H1 (cell line): ENCODE measurements at regions not wholly inside any gene's neighbourhood (a gene's known extent, or its start where the extent isn't known, plus 50 kb on each side); places are given as distances from the start of the nearest gene placed in this dataset.

Experiments
- CTCF ChIA-PET: fragments of 300-600 bp; sonication (Branson Sonifier 250); formaldehyde crosslinking; loops from one replicate; lab custom pipeline; 2021; ENCODE audit not compliant: partially characterized antibody; lab: Charles Lee
- POLR2A ChIA-PET: fragments of 300-600 bp; sonication (Branson Sonifier 250); formaldehyde crosslinking; loops from one replicate; lab custom pipeline; 2021; ENCODE audit warnings: inconsistent platforms; ENCODE audit not compliant: partially characterized antibody; lab: Charles Lee
- DNase-seq, 2 experiments: peaks; one replicate each; pipeline versions ENCODE4 v3.0.0 to v3.0.0-alpha.2; 2010 to 2022; ENCODE audit warnings: low spot score in 2 of 2, low read depth in 1 of 2, mixed read lengths in 1 of 2
- FAIRE-seq: peaks from 2 replicates; lab custom pipeline; 2011; peaks lifted over from hg19 to GRCh38; lab: Jason Lieb, UNC
- H2AFZ ChIP-seq: 2 replicates; pipeline ENCODE4 v1.8.1; 2012; ENCODE audit warnings: low read length, inconsistent platforms
- H2AK5ac ChIP-seq: 2 replicates; pipeline ENCODE4 v1.6.1; 2013; ENCODE audit warnings: low read depth, low read length
- H2BK120ac ChIP-seq: replicated peaks from 2 replicates; pipeline ENCODE3; 2013; ENCODE audit warnings: low read depth, low read length, inconsistent platforms
- H2BK12ac ChIP-seq: 2 replicates; pipeline ENCODE4 v1.6.1; 2013; ENCODE audit warnings: low read depth, low read length
- H2BK15ac ChIP-seq: 2 replicates; pipeline ENCODE4 v1.6.1; 2013; ENCODE audit warnings: low read length
- H2BK20ac ChIP-seq: 2 replicates; pipeline ENCODE4 v1.6.1; 2013; ENCODE audit warnings: low read length
- H2BK5ac ChIP-seq: 2 replicates; pipeline ENCODE4 v1.6.1; 2013; ENCODE audit warnings: low read depth, low read length
- H3K14ac ChIP-seq: 2 replicates; pipeline ENCODE4 v1.6.1; 2013; ENCODE audit warnings: inconsistent platforms; ENCODE audit not compliant: insufficient read length
- H3K18ac ChIP-seq: 2 replicates; pipeline ENCODE4 v1.6.1; 2013; ENCODE audit warnings: low read length; ENCODE audit errors: extremely low read depth
- H3K23ac ChIP-seq: 2 replicates; pipeline ENCODE4 v1.6.1; 2013; ENCODE audit warnings: inconsistent platforms; ENCODE audit not compliant: insufficient read length
- H3K23me2 ChIP-seq: 2 replicates; pipeline ENCODE4 v1.6.1; 2013; ENCODE audit warnings: low read depth, low read length
- H3K27ac ChIP-seq: 2 replicates; pipeline ENCODE4 v1.6.1; 2011; ENCODE audit warnings: low read depth, low read length, inconsistent platforms
- H3K27me3 ChIP-seq, 4 experiments: replicated peaks in 1 of 4; 1 replicate in 1 of 4; 2 replicates in 3 of 4; pipeline versions ENCODE4 v1.6.1 to v1.8.1; 2011 to 2013; ENCODE audit warnings: low read length in 3 of 4, mild to moderate bottlenecking in 3 of 4, inconsistent platforms in 2 of 4, mixed read lengths in 2 of 4, moderate library complexity in 1 of 4; ENCODE audit not compliant: control insufficient read depth in 3 of 4, insufficient read depth in 3 of 4; ENCODE audit errors: extremely low read depth in 1 of 4
- H3K36me3 ChIP-seq, 4 experiments: 2 replicates each; pipeline versions ENCODE4 v1.6.1 to v1.8.1; 2011 to 2013; ENCODE audit warnings: mild to moderate bottlenecking in 4 of 4, low read length in 3 of 4, moderate library complexity in 2 of 4, control low read depth in 1 of 4, inconsistent platforms in 1 of 4; ENCODE audit not compliant: insufficient read depth in 4 of 4, control insufficient read depth in 2 of 4
- H3K4ac ChIP-seq: replicated peaks from 2 replicates; pipeline ENCODE3; 2013; ENCODE audit warnings: low read length, low read depth, mixed read lengths, inconsistent platforms; ENCODE audit not compliant: insufficient read length
- H3K4me1 ChIP-seq, 4 experiments: replicated peaks in 1 of 4; 1 replicate in 1 of 4; 2 replicates in 3 of 4; pipeline versions ENCODE4 v1.6.1 to v1.8.1; 2011 to 2013; ENCODE audit warnings: low read length in 3 of 4, inconsistent platforms in 2 of 4, mixed read lengths in 1 of 4; ENCODE audit not compliant: insufficient read depth in 4 of 4, control insufficient read depth in 3 of 4
- H3K4me2 ChIP-seq, 2 experiments: 2 replicates each; pipeline versions ENCODE4 v1.6.1 to v1.8.1; 2011 to 2013; ENCODE audit warnings: low read depth in 2 of 2, low read length in 2 of 2, control low read depth in 1 of 2, inconsistent platforms in 1 of 2, mild to moderate bottlenecking in 1 of 2; ENCODE audit not compliant: insufficient read depth in 1 of 2
- H3K4me3 ChIP-seq, 4 experiments: fragments of 200-600, 300-600 bp in 1 of 4; sonication (generic), shearing (Covaris generic), sonication (Bioruptor Twin) in 1 of 4; 2 replicates each; pipeline versions ENCODE4 v1.5.1 to v1.8.1; 2011 to 2016; ENCODE audit warnings: low read length in 4 of 4, low read depth in 3 of 4, control low read depth in 2 of 4, inconsistent platforms in 2 of 4, mild to moderate bottlenecking in 2 of 4, mixed read lengths in 1 of 4, moderate library complexity in 1 of 4; ENCODE audit not compliant: insufficient read depth in 2 of 4; ENCODE audit errors: extremely low read depth in 1 of 4
- H3K56ac ChIP-seq: replicated peaks from 2 replicates; pipeline ENCODE3; 2013; ENCODE audit warnings: low read depth, mild to moderate bottlenecking, mixed read lengths, low read length, inconsistent platforms; ENCODE audit not compliant: insufficient read length
- H3K79me1 ChIP-seq: 2 replicates; pipeline ENCODE4 v1.6.1; 2013; ENCODE audit warnings: low read depth, low read length, control low read depth
- H3K79me2 ChIP-seq, 2 experiments: 2 replicates each; pipeline versions ENCODE4 v1.6.1 to v1.8.1; 2012 to 2013; ENCODE audit warnings: low read length in 2 of 2, mild to moderate bottlenecking in 2 of 2, inconsistent platforms in 1 of 2; ENCODE audit not compliant: insufficient read depth in 2 of 2, control insufficient read depth in 1 of 2
- H3K9ac ChIP-seq, 4 experiments: replicated peaks in 1 of 4; 1 replicate in 1 of 4; 2 replicates in 3 of 4; pipeline versions ENCODE4 v1.6.1 to v1.8.1; 2011 to 2013; ENCODE audit warnings: low read depth in 3 of 4, low read length in 3 of 4, control low read depth in 2 of 4, mild to moderate bottlenecking in 2 of 4, moderate library complexity in 2 of 4, inconsistent platforms in 1 of 4; ENCODE audit errors: extremely low read depth in 1 of 4
- H3K9me3 ChIP-seq, 2 experiments: 2 replicates each; pipeline versions ENCODE4 v1.6.1 to v1.8.1; 2012 to 2013; ENCODE audit warnings: mild to moderate bottlenecking in 2 of 2, moderate library complexity in 2 of 2, control low read depth in 1 of 2, inconsistent platforms in 1 of 2, low read depth in 1 of 2, low read length in 1 of 2, mixed read lengths in 1 of 2; ENCODE audit not compliant: insufficient read depth in 2 of 2
- H4K20me1 ChIP-seq, 2 experiments: replicated peaks in 1 of 2; 2 replicates each; pipeline versions ENCODE3 to v1.8.1; 2011 to 2013; ENCODE audit warnings: inconsistent platforms in 2 of 2, low read length in 2 of 2, mild to moderate bottlenecking in 1 of 2; ENCODE audit not compliant: insufficient read depth in 2 of 2, control insufficient read depth in 1 of 2
- H4K5ac ChIP-seq: 2 replicates; pipeline ENCODE4 v1.6.1; 2013; ENCODE audit warnings: low read length, low read depth, mixed read lengths, inconsistent platforms; ENCODE audit not compliant: insufficient read length
- H4K8ac ChIP-seq: 2 replicates; pipeline ENCODE4 v1.8.0; 2013; ENCODE audit warnings: mild to moderate bottlenecking, moderate library complexity, low read length, inconsistent platforms; ENCODE audit not compliant: insufficient read depth; ENCODE audit errors: extremely low read depth
- H4K91ac ChIP-seq: replicated peaks from 2 replicates; pipeline ENCODE3; 2013; ENCODE audit warnings: low read length, mixed read lengths, inconsistent platforms; ENCODE audit not compliant: insufficient read length
- CHD1 ChIP-seq: IDR thresholded peaks from 2 replicates; pipeline ENCODE4 v1.6.1; 2012; ENCODE audit warnings: low read depth, low read length, improper control_type of control experiment
- CHD2 ChIP-seq: IDR thresholded peaks from 2 replicates; pipeline ENCODE4 v1.6.1; 2012; ENCODE audit warnings: low read length, improper control_type of control experiment
- CTBP2 ChIP-seq: IDR thresholded peaks from 2 replicates; pipeline ENCODE4 v1.7.0; 2011; ENCODE audit warnings: borderline replicate concordance, mild to moderate bottlenecking, moderate library complexity, mixed read lengths, low read length; ENCODE audit not compliant: insufficient read depth, insufficient read length
- E2F6 ChIP-seq: IDR thresholded peaks from 2 replicates; pipeline ENCODE4 v1.6.1; 2012; ENCODE audit warnings: inconsistent platforms
- FOSL1 ChIP-seq: IDR thresholded peaks from 2 replicates; pipeline ENCODE4 v1.6.1; 2011; ENCODE audit warnings: mild to moderate bottlenecking, low read depth, low read length, moderate library complexity; ENCODE audit not compliant: insufficient read depth
- HDAC6 ChIP-seq: IDR thresholded peaks from one replicate; pipeline ENCODE4 v1.7.1; 2012; ENCODE audit warnings: low read depth, mild to moderate bottlenecking, inconsistent platforms, low read length, moderate library complexity
- KDM5A ChIP-seq: fragments of 200-600 bp; IDR thresholded peaks from 2 replicates; pipeline ENCODE4 v1.7.1; 2012; ENCODE audit warnings: mild to moderate bottlenecking, low read length, inconsistent platforms, mixed read lengths
- MAFK ChIP-seq: IDR thresholded peaks from 2 replicates; pipeline ENCODE4 v1.6.1; 2012; ENCODE audit warnings: low read depth, mild to moderate bottlenecking, improper control_type of control experiment, low read length
- NRF1 ChIP-seq: IDR thresholded peaks from 2 replicates; pipeline ENCODE4 v1.6.1; 2011; ENCODE audit warnings: mild to moderate bottlenecking, low read depth, low read length, improper control_type of control experiment
- POLR2AphosphoS5 ChIP-seq: IDR thresholded peaks from 2 replicates; pipeline ENCODE4 v1.6.1; 2011; ENCODE audit warnings: low read depth, low read length
- RAD21 ChIP-seq, 2 experiments: IDR thresholded peaks in 1 of 2; conservative IDR thresholded peaks in 1 of 2; 2 replicates each; pipeline ENCODE4 v1.6.1; 2011; ENCODE audit warnings: low read depth in 2 of 2, low read length in 2 of 2, improper control_type of control experiment in 1 of 2, inconsistent platforms in 1 of 2, mild to moderate bottlenecking in 1 of 2, moderate library complexity in 1 of 2
- SAP30 ChIP-seq: fragments of 300-600 bp; sonication (generic); IDR thresholded peaks from 2 replicates; pipeline ENCODE4 v1.7.1; 2012; ENCODE audit warnings: low read length, moderate library complexity, mild to moderate bottlenecking, inconsistent platforms; ENCODE audit not compliant: insufficient read depth, insufficient replicate concordance
- SP2 ChIP-seq: IDR thresholded peaks from 2 replicates; pipeline ENCODE4 v1.6.1; 2012; ENCODE audit warnings: mild to moderate bottlenecking, low read length, inconsistent platforms
- SP4 ChIP-seq: IDR thresholded peaks from 2 replicates; pipeline ENCODE4 v1.6.1; 2012; ENCODE audit warnings: low read length, inconsistent platforms
- TEAD4 ChIP-seq: IDR thresholded peaks from 2 replicates; pipeline ENCODE4 v1.6.1; 2012; ENCODE audit warnings: low read depth, low read length, inconsistent platforms, mixed read lengths
- YY1 ChIP-seq: IDR thresholded peaks from 2 replicates; pipeline ENCODE4 v1.6.1; 2011; ENCODE audit warnings: low read depth, mild to moderate bottlenecking, low read length
- WGBS, 2 experiments: shearing (Covaris generic) in 1 of 2; methylation state at CpG; one replicate each; pipeline versions ENCODE4 v1.1.6 to v1.1.7; 2013 to 2015; ENCODE audit warnings: low lambda C conversion rate in 2 of 2, mixed read lengths in 2 of 2, inconsistent platforms in 1 of 2, low coverage in 1 of 2, missing lambda C conversion rate in 1 of 2; ENCODE audit not compliant: insufficient replicate concordance in 2 of 2, insufficient coverage in 1 of 2, insufficient read length in 1 of 2; ENCODE audit errors: extremely low coverage in 1 of 2, missing lambda C conversion rate in 1 of 2; 5-methylcytosine and 5-hydroxymethylcytosine counted together

GRCh38 chr4:165604181-165604580 is 225.4 kb downstream of the CPE start:
- Histone ChIP-seq H3K4me1 (no peaks in the 10 kb centered on the region), H2BK12ac (no peak overlapping the region), H3K4me2 (no peak overlapping the region), H3K27me3 (no peaks in the 10 kb centered on the region), H2BK120ac (no peak overlapping the region), H4K5ac (no peak overlapping the region), H3K56ac (no peak overlapping the region), H2AK5ac (no peak overlapping the region), H4K91ac (no peak overlapping the region), H3K14ac (no peak overlapping the region), H4K20me1 (no peaks in the 10 kb centered on the region), H3K23ac (no peak overlapping the region), H3K9me3 (no peaks in the 10 kb centered on the region), H3K4ac (no peak overlapping the region), H3K36me3 (no peaks in the 10 kb centered on the region), H2BK15ac (no peak overlapping the region), H3K18ac (no peak overlapping the region), H3K23me2 (no peaks in the 10 kb centered on the region), H2BK20ac (no peak overlapping the region), H3K4me3 (no peak overlapping the region), H2BK5ac (no peak overlapping the region), H3K79me1 (no peaks in the 10 kb centered on the region), H3K9ac (no peak overlapping the region), H2AFZ (no peak overlapping the region), H3K27ac (no peak overlapping the region), H4K8ac (no peak overlapping the region), H3K79me2 (no peaks in the 10 kb centered on the region)
- CTCF ChIA-PET, result no interaction called here
- POLR2A ChIA-PET, result no interaction called here
- no peak for DNase-seq
- FAIRE-seq, result no peak
- WGBS, 2 experiments, result 90% methylated on average over 2 of the region's 2 CpGs; no CpG with 5 or more reads in 1 of the 2 experiments
- no peak for TF ChIP-seq MAFK
- no peak for TF ChIP-seq CHD1
- TF ChIP-seq CTBP2, result no peak
- TF ChIP-seq KDM5A, result no peak
- TF ChIP-seq RAD21 (IDR thresholded peaks at IDR 0.05 in 1 of 2, conservative IDR thresholded peaks at IDR 0.05 in 1 of 2; ENCODE audit: low read depth in 2 of 2, low read length in 2 of 2), result no peak
- no peak for TF ChIP-seq E2F6
- no peak for TF ChIP-seq SP4
- TF ChIP-seq SAP30, result no peak
- TF ChIP-seq TEAD4, result no peak
- no peak for TF ChIP-seq YY1
- no peak for TF ChIP-seq CHD2
- no peak for TF ChIP-seq FOSL1
- no peak for TF ChIP-seq SP2
- TF ChIP-seq NRF1, result no peak
- TF ChIP-seq HDAC6, result no peak
- TF ChIP-seq POLR2AphosphoS5, result no peak
